ENCODE measurements at regions not wholly inside any gene's neighbourhood (a gene's known extent, or its start where the extent isn't known, plus 50 kb on each side); places are given as distances from the start of the nearest gene placed in this dataset.

- Histone ChIP-seq H3K9me2 (replicated peaks; ENCODE audit: insufficient read depth) (no peaks in the 10 kb centered on the region), H2AFZ (no peak overlapping the region), H3K4me3 (no peak overlapping the region), H3K36me3 (replicated peaks; ENCODE audit: insufficient read depth, low read depth) (no peaks in the 10 kb centered on the region), H3K79me2 (no peaks in the 10 kb centered on the region), H3K9me3 (ENCODE audit: low read depth) (no peaks in the 10 kb centered on the region), H4K20me1 (ENCODE audit: insufficient read depth, poor library complexity, severe bottlenecking) (no peaks in the 10 kb centered on the region), H3K4me2 (no peak overlapping the region), H3K27me3 (no peaks in the 10 kb centered on the region), H3K27ac (no peak overlapping the region), H3K4me1 (ENCODE audit: insufficient read depth) (peaks cover 6% of the 10 kb centered on the region)
- TF ChIP-seq CTCF (IDR thresholded peaks at IDR 0.05; ENCODE audit: poor library complexity) (no peak), EZH2 (IDR thresholded peaks at IDR 0.05; ENCODE audit: borderline replicate concordance) (no peak), EZH2phosphoT487 (IDR thresholded peaks at IDR 0.05; ENCODE audit: low read depth, severe bottlenecking, unreplicated experiment) (no peak)
- 14% methylated on average over 7 of the region's 7 CpGs for WGBS (ENCODE audit: low lambda C conversion rate, missing lambda C conversion rate)
- DNase-seq (ENCODE audit: low spot score): no peak
Observed at GRCh38 chr16:74100395-74101326, 196.0 kb upstream of the PSMD7 start.

GRCh38 chr16:74099530-74099929, 197.1 kb upstream of the PSMD7 start:
- no peak overlapping the region for H2AFZ ChIP-seq
- H3K79me2 ChIP-seq: no peaks in the 10 kb centered on the region
- no peak overlapping the region for H3K27ac ChIP-seq
- DNase-seq (ENCODE audit: low spot score): no peak
- H3K4me3 ChIP-seq: no peak overlapping the region
- no peaks in the 10 kb centered on the region for H3K9me2 ChIP-seq (replicated peaks; ENCODE audit: insufficient read depth)
- H3K4me2 ChIP-seq: no peak overlapping the region
- TF ChIP-seq EZH2phosphoT487 (IDR thresholded peaks at IDR 0.05; ENCODE audit: low read depth, severe bottlenecking, unreplicated experiment) (no peak), EZH2 (IDR thresholded peaks at IDR 0.05; ENCODE audit: borderline replicate concordance) (no peak)
- H3K36me3 ChIP-seq (replicated peaks; ENCODE audit: insufficient read depth, low read depth): no peaks in the 10 kb centered on the region
- H4K20me1 ChIP-seq (ENCODE audit: insufficient read depth, poor library complexity, severe bottlenecking): no peaks in the 10 kb centered on the region
- H3K9me3 ChIP-seq (ENCODE audit: low read depth): no peaks in the 10 kb centered on the region
- 87% methylated on average over 8 of the region's 8 CpGs for WGBS (ENCODE audit: low lambda C conversion rate, missing lambda C conversion rate)
- no peaks in the 10 kb centered on the region for H3K27me3 ChIP-seq
- H3K4me1 ChIP-seq (ENCODE audit: insufficient read depth): peaks cover 6% of the 10 kb centered on the region

- Histone ChIP-seq H4K20me1 (ENCODE audit: insufficient read depth, poor library complexity, severe bottlenecking) (no peaks in the 10 kb centered on the region), H3K79me2 (no peaks in the 10 kb centered on the region), H3K9me2 (replicated peaks; ENCODE audit: insufficient read depth) (no peaks in the 10 kb centered on the region), H3K27ac (no peak overlapping the region), H3K36me3 (replicated peaks; ENCODE audit: insufficient read depth, low read depth) (no peaks in the 10 kb centered on the region), H2AFZ (no peak overlapping the region), H3K4me1 (ENCODE audit: insufficient read depth) (no peaks in the 10 kb centered on the region), H3K4me2 (no peak overlapping the region), H3K4me3 (no peak overlapping the region), H3K9me3 (ENCODE audit: low read depth) (no peaks in the 10 kb centered on the region), H3K27me3 (no peaks in the 10 kb centered on the region)
- WGBS (ENCODE audit: low lambda C conversion rate, missing lambda C conversion rate): 95% methylated on average over 1 of the region's 1 CpG
- no peak for DNase-seq (ENCODE audit: low spot score)
- TF ChIP-seq EZH2 (IDR thresholded peaks at IDR 0.05; ENCODE audit: borderline replicate concordance) (no peak), CTCF (IDR thresholded peaks at IDR 0.05; ENCODE audit: poor library complexity) (no peak), EZH2phosphoT487 (IDR thresholded peaks at IDR 0.05; ENCODE audit: low read depth, severe bottlenecking, unreplicated experiment) (no peak)
Observed at GRCh38 chr16:74094962-74095361, 201.7 kb upstream of the PSMD7 start.

- H3K27ac ChIP-seq: no peak overlapping the region
- H4K20me1 ChIP-seq (ENCODE audit: insufficient read depth, poor library complexity, severe bottlenecking): no peaks in the 10 kb centered on the region
- no peak for DNase-seq (ENCODE audit: low spot score)
- H2AFZ ChIP-seq: no peak overlapping the region
- H3K9me3 ChIP-seq (ENCODE audit: low read depth): no peaks in the 10 kb centered on the region
- TF ChIP-seq EZH2phosphoT487 (IDR thresholded peaks at IDR 0.05; ENCODE audit: low read depth, severe bottlenecking, unreplicated experiment) (no peak), EZH2 (IDR thresholded peaks at IDR 0.05; ENCODE audit: borderline replicate concordance) (no peak), CTCF (IDR thresholded peaks at IDR 0.05; ENCODE audit: poor library complexity) (no peak)
- no peak overlapping the region for H3K4me3 ChIP-seq
- no peaks in the 10 kb centered on the region for H3K9me2 ChIP-seq (replicated peaks; ENCODE audit: insufficient read depth)
- H3K79me2 ChIP-seq: no peaks in the 10 kb centered on the region
- no peak overlapping the region for H3K4me2 ChIP-seq
- no peaks in the 10 kb centered on the region for H3K4me1 ChIP-seq (ENCODE audit: insufficient read depth)
- 95% methylated on average over 4 of the region's 4 CpGs for WGBS (ENCODE audit: low lambda C conversion rate, missing lambda C conversion rate)
- H3K27me3 ChIP-seq: no peaks in the 10 kb centered on the region
- H3K36me3 ChIP-seq (replicated peaks; ENCODE audit: insufficient read depth, low read depth): no peaks in the 10 kb centered on the region
Observed at GRCh38 chr16:74094514-74094913, 202.1 kb upstream of the PSMD7 start.
